HUDEP-2 (cell line): ENCODE measurements at regions not wholly inside any gene's neighbourhood (a gene's known extent, or its start where the extent isn't known, plus 50 kb on each side); places are given as distances from the start of the nearest gene placed in this dataset.
"Not testable (repeated sequence)": the region's sequence is repeated elsewhere in the genome, so short reads cannot be mapped to it uniquely, and the experiment has no call there.

ENCODE experiments used
- DNase-seq, 76 experiments: peaks; one replicate each; lab custom pipeline; 2025; ENCODE audit not compliant: unreplicated experiment in 76 of 76; lab: John Stamatoyannopoulos, UW

- DNase-seq: not testable (repeated sequence)
These were observed 121.1 kb downstream of the TAF11L14 start for GRCh38 chr5:17755406-17755805.

GRCh38 chr5:17761326-17761725 is 127.1 kb downstream of the TAF11L14 start:
- no peak for DNase-seq

GRCh38 chr5:17763301-17763700 is 129.0 kb downstream of the TAF11L14 start:
- DNase-seq: no peak

DNA sequence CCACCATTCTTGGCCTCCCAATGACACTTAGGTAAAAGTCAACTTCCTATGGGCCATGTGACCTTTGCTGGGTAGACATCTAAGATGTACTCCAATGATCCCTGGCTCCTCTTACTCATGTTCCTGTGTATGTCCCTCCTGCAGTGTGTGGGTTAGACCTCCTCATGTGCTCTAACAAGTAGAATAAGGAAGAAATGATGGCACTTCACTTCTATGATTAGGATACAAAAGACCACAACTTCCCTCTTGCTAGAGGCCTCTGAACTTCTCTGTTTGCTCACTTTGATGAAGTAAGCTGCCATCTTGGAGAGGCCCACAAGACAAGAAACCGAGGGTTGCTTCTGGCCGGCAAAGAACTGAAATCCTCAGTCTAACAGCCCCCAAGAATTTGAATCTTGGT is 131.8 kb downstream of the TAF11L14 start:
- DNase-seq: no peak

DNA sequence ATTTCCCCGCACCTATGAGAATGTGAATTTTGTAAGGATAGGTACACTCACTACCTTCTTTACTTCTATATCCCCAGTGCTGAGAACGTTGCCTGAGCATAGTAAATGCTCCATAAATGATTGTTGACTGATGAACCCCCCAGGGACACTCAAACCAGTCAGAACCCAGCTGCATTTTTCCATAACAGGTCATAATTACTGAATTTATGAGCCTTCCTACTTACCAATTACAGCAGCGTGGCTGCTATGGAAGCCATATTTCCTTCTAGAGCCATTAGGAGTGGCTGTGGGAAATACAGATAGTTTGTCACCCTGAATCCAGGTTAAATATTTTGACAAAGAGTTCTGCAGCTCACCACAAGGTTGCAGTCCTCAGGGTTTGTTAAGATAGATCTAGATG is 135.0 kb downstream of the TAF11L14 start:
- DNase-seq: no peak

GRCh38 chr5:17772232-17772631 is 138.0 kb downstream of the TAF11L14 start:
- no peak for DNase-seq

GRCh38 chr5:17785774-17786173 is 151.5 kb downstream of the TAF11L14 start:
- no peak for DNase-seq

- DNase-seq: no peak
These were observed 154.1 kb downstream of the TAF11L14 start for GRCh38 chr5:17788351-17788750.

- DNase-seq: no peak
These were observed 159.9 kb downstream of the TAF11L14 start for GRCh38 chr5:17794201-17794600.

- DNase-seq: no peak
These were observed 160.6 kb downstream of the TAF11L14 start for GRCh38 chr5:17794815-17795214.

- no peak for DNase-seq
These were observed 161.9 kb downstream of the TAF11L14 start for GRCh38 chr5:17796142-17796541.

- DNase-seq: no peak
These were observed 162.6 kb downstream of the TAF11L14 start for GRCh38 chr5:17796757-17797396.

GRCh38 chr5:17799521-17799920 is 165.3 kb downstream of the TAF11L14 start:
- no peak for DNase-seq

- DNase-seq: no peak
These were observed 167.3 kb downstream of the TAF11L14 start for GRCh38 chr5:17801595-17801994.

GRCh38 chr5:17802256-17802655 is 168.0 kb downstream of the TAF11L14 start:
- no peak for DNase-seq

DNA sequence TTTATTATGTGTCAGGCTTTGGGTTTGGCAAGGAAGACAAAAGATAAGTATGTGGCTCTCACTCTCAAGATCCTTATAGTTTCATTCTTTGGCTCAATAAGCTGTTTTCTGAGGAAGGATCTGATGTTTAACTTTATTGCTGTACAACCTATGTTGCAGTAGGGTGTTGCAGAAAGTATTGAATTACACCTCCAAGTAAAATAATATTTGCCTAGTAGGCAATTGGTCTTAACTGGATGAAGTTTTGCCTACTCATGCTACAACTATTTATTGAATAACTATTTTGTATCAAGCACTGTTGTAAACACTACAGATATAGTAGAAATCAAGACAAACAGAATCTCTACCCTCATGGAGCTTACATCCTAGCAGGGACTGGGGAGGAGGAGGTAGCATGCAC is 169.7 kb downstream of the TAF11L14 start:
- DNase-seq: no peak

GRCh38 chr5:17805227-17805825 is 171.1 kb downstream of the TAF11L14 start:
- no peak for DNase-seq

DNA sequence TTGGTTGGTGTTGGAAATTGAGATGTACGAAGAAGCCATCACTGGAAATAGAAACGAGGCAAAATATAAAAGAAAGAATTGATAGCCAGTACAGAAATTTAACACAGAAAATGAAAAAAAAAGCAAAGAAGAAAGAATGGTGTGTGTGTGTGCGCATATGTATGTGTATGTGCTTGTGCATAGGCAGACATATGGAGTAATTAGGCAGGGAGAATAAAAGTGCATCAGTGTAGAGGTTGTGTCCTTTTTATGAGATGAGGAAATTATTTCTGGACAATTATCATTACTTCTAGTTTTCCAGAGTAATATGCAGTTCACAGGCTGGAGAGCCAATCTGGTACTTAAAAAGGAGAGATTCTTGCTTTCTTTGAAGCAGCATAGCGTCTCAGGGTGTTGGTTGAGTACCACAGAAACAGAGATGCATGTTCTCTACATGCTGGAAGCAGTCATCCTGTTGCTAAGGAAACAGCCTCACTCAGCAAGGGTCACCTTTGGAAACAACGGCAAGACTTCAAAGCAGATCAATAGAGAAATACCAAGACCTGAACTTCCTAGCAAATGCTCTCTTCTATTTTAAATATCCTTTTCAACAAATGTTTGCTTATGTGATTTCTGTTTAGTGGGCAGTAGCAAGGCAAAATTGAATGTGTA is 172.7 kb downstream of the TAF11L14 start:
- DNase-seq: no peak

DNA sequence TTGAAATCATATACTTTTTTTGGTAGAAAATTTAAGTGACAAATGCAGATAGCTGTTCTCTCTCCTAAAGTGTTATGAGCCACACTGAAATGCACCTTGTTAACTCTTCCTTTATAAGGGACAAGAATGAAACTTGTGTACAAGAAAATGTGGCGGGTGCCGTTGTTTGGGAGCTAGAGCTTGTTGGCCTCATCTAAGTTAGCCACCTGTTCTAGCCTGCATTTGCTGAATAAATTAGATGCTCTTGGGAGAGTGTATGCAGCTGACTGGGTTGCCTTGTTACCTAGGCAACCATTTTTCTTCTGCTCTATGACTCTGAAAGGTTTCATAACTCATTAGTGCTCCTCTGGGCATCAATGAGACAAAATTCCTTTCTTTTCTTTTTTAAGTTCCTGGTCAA is 174.3 kb downstream of the TAF11L14 start:
- DNase-seq: no peak

- no peak for DNase-seq
These were observed 176.5 kb downstream of the TAF11L14 start for GRCh38 chr5:17810734-17811133.

GRCh38 chr5:17813214-17813613 is 179.0 kb downstream of the TAF11L14 start:
- no peak for DNase-seq

- DNase-seq: no peak
These were observed 182.2 kb downstream of the TAF11L14 start for GRCh38 chr5:17816505-17816904.
